Testis (tissue), 2 donors: ENCODE measurements at regions not wholly inside any gene's neighbourhood (a gene's known extent, or its start where the extent isn't known, plus 50 kb on each side); places are given as distances from the start of the nearest gene placed in this dataset.

Experiments used
- CTCF ChIP-seq, 3 experiments: fragments of 450-650 bp in 2 of 3; fragments of 200-600 bp in 1 of 3; sonication (generic) in 1 of 3; IDR thresholded peaks; one replicate each; pipeline ENCODE4 v1.5.1; 2016 to 2019; ENCODE audit warnings: antibody characterized with exemption in 3 of 3, mild to moderate bottlenecking in 2 of 3, moderate library complexity in 1 of 3
- POLR2A ChIP-seq: fragments of 450-650 bp; IDR thresholded peaks from one replicate; pipeline ENCODE4 v1.6.1; 2017; ENCODE audit warnings: antibody characterized with exemption, mild to moderate bottlenecking, moderate library complexity

DNA sequence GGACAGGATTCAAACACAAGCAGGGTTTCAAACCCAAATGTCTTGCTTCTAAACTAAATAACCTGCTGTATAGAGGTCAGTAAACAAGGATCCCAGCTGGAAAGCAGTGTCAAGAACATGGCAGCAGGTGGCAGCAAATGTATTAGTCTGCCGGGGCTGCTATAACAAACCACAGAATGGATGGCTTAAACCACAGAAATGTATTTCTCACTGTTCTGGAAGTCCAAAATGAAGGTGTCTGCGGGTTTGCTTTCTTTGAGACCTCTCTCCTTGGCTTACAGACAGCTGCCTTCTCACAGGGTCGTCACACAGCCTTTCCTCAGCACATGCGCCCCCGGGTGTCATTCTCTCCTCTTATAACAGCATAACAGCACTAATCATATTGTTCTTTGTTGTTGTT is 65.1 kb upstream of the LRRC55 start:
- peak in 2 of 3 experiments; percentile 41 to 43 for TF ChIP-seq CTCF (IDR thresholded peaks at IDR 0.05)
- no peak for TF ChIP-seq POLR2A
